A673 (cell line): ENCODE measurements at regions not wholly inside any gene's neighbourhood (a gene's known extent, or its start where the extent isn't known, plus 50 kb on each side); places are given as distances from the start of the nearest gene placed in this dataset.
"Not testable (repeated sequence)": the region's sequence is repeated elsewhere in the genome, so short reads cannot be mapped to it uniquely, and the experiment has no call there.

Experiments used
- BruUV-seq: library from RNA; stranded (reverse); fragments of 400-500 nt; replicated peaks from 2 replicates; lab custom pipeline; 2021; lab: Mats Ljungman, UMichigan
- CTCF ChIA-PET: fragments of 300-600 bp; sonication (Branson Sonifier 250); formaldehyde crosslinking; loops from one replicate; lab custom pipeline; 2022; ENCODE audit warnings: antibody characterized with exemption; lab: Charles Lee
- POLR2A ChIA-PET: fragments of 300-600 bp; sonication (Branson Sonifier 250); formaldehyde crosslinking; loops from one replicate; lab custom pipeline; 2022; ENCODE audit warnings: antibody characterized with exemption; ENCODE audit not compliant: low non-redundant PET; lab: Charles Lee
- DNase-seq: peaks from one replicate; pipeline ENCODE4 v3.0.0-alpha.2; 2015; ENCODE audit warnings: low spot score
- H3K27ac ChIP-seq: fragments of 200-600 bp; sonication (generic); 2 replicates; pipeline ENCODE4 v1.5.1; 2016; ENCODE audit warnings: mixed run types, low read depth, mild to moderate bottlenecking, mixed read lengths, antibody characterized with exemption, low read length; ENCODE audit not compliant: poor library complexity, severe bottlenecking
- H3K27me3 ChIP-seq: fragments of 200-600 bp; sonication (generic); replicated peaks from 2 replicates; pipeline ENCODE4 v1.6.1; 2017; ENCODE audit warnings: mixed run types, low read depth, mild to moderate bottlenecking, mixed read lengths, antibody characterized with exemption, low read length; ENCODE audit not compliant: insufficient read depth, poor library complexity
- H3K36me3 ChIP-seq: fragments of 200-600 bp; sonication (generic); 2 replicates; pipeline ENCODE4 v1.6.1; 2016; ENCODE audit warnings: mixed run types, mild to moderate bottlenecking, mixed read lengths, antibody characterized with exemption, low read length; ENCODE audit not compliant: insufficient read depth, poor library complexity, severe bottlenecking
- H3K4me1 ChIP-seq: fragments of 200-600 bp; sonication (generic); 2 replicates; pipeline ENCODE4 v1.6.1; 2017; ENCODE audit warnings: mixed run types, mild to moderate bottlenecking, mixed read lengths, antibody characterized with exemption, low read length; ENCODE audit not compliant: insufficient read depth, poor library complexity, severe bottlenecking
- H3K4me3 ChIP-seq: fragments of 200-600 bp; sonication (generic); 2 replicates; pipeline ENCODE4 v1.5.1; 2016; ENCODE audit warnings: low read depth, mixed run types, mild to moderate bottlenecking, mixed read lengths, low read length; ENCODE audit not compliant: poor library complexity, severe bottlenecking
- H3K9me3 ChIP-seq: fragments of 200-600 bp; sonication (generic); 2 replicates; pipeline ENCODE4 v1.6.1; 2016; ENCODE audit warnings: mixed run types, low read depth, mild to moderate bottlenecking, mixed read lengths, antibody characterized with exemption, low read length; ENCODE audit not compliant: poor library complexity, severe bottlenecking
- CTCF ChIP-seq: fragments of 300-800, 200-600 bp; sonication (generic); conservative IDR thresholded peaks from 2 replicates; pipeline ENCODE4 v1.5.1; 2017; ENCODE audit warnings: low read depth, mild to moderate bottlenecking, antibody characterized with exemption, low read length, moderate library complexity, mixed read lengths
- intact Hi-C: fragments of 100-400 bp; cut with micrococcal nuclease; formaldehyde crosslinking; loops from one replicate; pipeline ENCODE4 v1.10.0; 2022; ENCODE audit not compliant: unreplicated experiment

DNA sequence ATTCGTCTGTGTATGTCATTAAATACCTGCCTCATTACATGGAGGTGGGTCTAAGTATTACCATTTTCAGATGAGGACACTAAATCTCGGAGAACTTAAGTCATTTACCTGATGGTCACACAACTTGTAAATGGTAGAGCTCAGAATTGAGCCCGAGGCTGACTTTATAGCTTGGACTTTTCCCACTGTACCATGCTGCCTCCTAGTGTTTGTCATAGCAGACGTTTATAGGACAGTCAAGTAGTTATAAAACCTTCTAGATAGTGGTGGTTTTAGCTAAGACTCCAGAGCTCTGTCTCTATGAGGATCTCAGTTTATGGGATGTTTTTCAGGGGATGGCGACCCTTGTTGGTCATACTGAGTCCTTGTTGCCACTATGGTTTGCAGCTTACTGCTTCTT, 271.8 kb downstream of the ZNF37A start:
- H3K4me3 ChIP-seq, H3K27ac ChIP-seq, H3K4me1 ChIP-seq, H3K27me3 ChIP-seq, H3K9me3 ChIP-seq, BruUV-seq, POLR2A ChIA-PET: not testable (repeated sequence)
- peak; percentile 37 for DNase-seq
- peak; percentile 48 for TF ChIP-seq CTCF
- CTCF ChIA-PET, result interaction anchor here (0.9 to 1.1 kb wide), 2 partner anchors 389 to 611 kb away, joined by 3 to 4 read pairs; partner anchors contain the start of gene ZNF25
- intact Hi-C loops, result loop anchor here (10.0 kb wide), 1 partner anchor 391 kb away; the partner anchor contains the start of gene ZNF25
- peaks cover 29% of the 10 kb centered on the region for H3K36me3 ChIP-seq

DNA sequence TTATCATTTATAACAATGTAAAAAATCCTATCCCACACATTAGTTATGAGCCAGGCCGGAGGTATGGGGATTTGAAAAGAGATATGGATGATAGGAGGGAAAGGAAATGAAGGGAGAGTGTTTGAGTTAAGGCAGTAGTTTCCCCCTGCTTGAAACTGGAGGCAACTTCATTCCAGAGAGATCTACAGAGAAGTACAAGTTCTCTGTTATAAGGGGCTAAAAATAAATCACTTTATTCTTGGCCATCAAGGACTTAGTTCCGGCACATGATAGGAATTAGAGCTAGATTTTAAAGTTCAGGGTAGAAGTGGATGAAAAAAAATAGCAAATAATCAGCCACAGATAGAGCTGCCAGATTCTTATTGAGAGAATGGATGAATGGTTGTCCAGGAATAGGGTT, 289.7 kb downstream of the ZNF37A start:
- BruUV-seq, H3K27ac ChIP-seq, POLR2A ChIA-PET, intact Hi-C loops, H3K27me3 ChIP-seq, H3K4me1 ChIP-seq, H3K9me3 ChIP-seq, H3K36me3 ChIP-seq, CTCF ChIA-PET, DNase-seq, H3K4me3 ChIP-seq: not testable (repeated sequence)

DNA sequence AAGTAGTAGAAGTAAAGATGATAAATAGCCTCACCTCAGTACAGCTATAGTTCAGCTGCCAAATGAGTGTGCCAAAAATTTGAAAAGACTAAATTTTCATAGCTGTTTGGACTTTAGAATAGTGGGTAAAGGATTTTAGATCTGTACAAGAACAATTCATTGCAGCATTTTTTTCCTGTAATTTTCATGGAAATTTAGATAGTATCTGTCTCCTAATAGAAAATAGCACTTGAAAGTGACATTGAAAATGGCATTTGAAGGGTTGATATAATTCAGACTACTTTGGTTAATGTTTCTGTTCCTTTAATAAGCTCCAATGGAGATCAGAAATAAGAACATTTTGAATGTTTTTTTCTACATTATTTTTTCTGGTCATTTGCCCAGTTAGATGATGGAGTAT, 292.7 kb downstream of the ZNF37A start:
- CTCF ChIA-PET, H3K27me3 ChIP-seq, POLR2A ChIA-PET, H3K27ac ChIP-seq, H3K4me3 ChIP-seq, intact Hi-C loops, H3K36me3 ChIP-seq, H3K4me1 ChIP-seq, DNase-seq, H3K9me3 ChIP-seq, BruUV-seq: not testable (repeated sequence)

- TF ChIP-seq CTCF, result peak; percentile 32; the same call in 1 of the 2 replicates
- POLR2A ChIA-PET, BruUV-seq, H3K27me3 ChIP-seq, CTCF ChIA-PET, H3K27ac ChIP-seq, intact Hi-C loops, H3K36me3 ChIP-seq, H3K4me3 ChIP-seq, H3K9me3 ChIP-seq, H3K4me1 ChIP-seq: not testable (repeated sequence)
- peak; percentile 18 for DNase-seq
These were observed 296.6 kb downstream of the ZNF37A start for GRCh38 chr10:38390725-38391124.

DNA sequence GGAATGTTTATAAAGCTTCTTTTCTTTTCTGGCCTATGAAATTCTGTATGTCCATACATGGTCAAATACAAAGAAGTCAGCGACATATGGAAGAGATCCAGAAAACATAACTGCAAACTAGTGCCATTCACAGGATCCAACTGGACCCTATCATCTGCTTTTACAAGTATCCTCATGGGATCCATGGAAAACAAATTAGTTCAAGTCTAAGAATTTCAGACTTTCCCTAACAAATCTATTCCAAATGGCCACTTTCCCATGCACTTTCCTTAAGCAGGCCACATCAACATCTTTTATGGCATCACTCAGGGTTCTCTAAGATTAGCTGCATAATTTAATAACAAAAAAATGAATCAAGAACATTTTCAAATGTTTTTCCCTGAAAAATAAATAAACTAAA, 301.3 kb downstream of the ZNF37A start:
- H3K4me1 ChIP-seq, H3K27me3 ChIP-seq, DNase-seq, BruUV-seq, H3K27ac ChIP-seq, H3K36me3 ChIP-seq, H3K4me3 ChIP-seq, intact Hi-C loops, H3K9me3 ChIP-seq, POLR2A ChIA-PET, CTCF ChIA-PET: not testable (repeated sequence)

DNA sequence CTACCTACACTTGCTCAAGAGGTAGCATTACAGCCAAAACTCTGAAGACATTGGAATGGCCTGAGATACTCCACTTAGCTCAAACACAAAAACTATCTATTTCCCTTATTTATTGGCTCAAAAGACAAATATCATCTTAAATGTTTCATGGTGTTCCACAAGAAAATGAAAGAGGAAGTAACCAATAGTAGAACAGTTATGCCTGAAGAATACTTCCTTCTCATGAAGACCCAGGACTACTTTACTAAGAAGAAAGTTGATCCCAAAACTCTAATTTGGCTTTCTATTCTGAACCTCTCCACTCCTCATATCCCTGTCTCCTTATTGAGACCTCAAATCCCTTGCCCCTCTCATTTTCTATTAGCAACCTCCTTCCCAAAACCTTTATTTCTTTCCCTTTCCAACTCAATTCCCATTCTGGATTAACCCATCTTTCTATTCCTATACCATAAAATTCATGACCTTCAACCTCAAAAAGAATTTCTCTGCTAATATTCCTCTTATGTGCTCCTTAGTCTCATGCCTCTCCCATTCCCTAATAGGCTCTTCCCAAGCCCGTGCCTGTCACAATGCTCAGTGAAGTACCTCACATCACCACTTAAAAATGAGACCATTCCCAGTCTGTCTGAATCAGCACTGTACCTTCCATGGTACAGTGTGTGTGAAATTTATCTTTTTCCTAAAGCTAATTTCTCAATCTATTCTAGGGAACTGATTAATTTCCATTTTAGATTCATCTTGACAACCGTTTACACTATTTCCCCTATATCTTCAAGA, 302.2 kb downstream of the ZNF37A start:
- intact Hi-C loops, result not testable (repeated sequence)

More for the DNA sequence above, 302.2 kb downstream of the ZNF37A start:
- H3K27ac ChIP-seq, H3K4me1 ChIP-seq, H3K9me3 ChIP-seq, CTCF ChIA-PET, H3K4me3 ChIP-seq, POLR2A ChIA-PET, BruUV-seq, H3K36me3 ChIP-seq, DNase-seq, H3K27me3 ChIP-seq: not testable (repeated sequence)
